Aorta (tissue), 5 donors: ENCODE measurements at regions not wholly inside any gene's neighbourhood (a gene's known extent, or its start where the extent isn't known, plus 50 kb on each side); places are given as distances from the start of the nearest gene placed in this dataset.
"Not testable (repeated sequence)": the region's sequence is repeated elsewhere in the genome, so short reads cannot be mapped to it uniquely, and the experiment has no call there.

Source experiments
- ATAC-seq: fragments of 200-7000 bp; cut with Tn5 transposase; one replicate; pipeline ENCODE4 v1.9.1; 2022; ENCODE audit warnings: moderate library complexity; ENCODE audit not compliant: low FRiP score
- DNase-seq, 2 donors: peaks; one replicate each; pipeline ENCODE4 v3.0.0-alpha.2; 2020
- H3K27ac ChIP-seq, 2 donors: one replicate each; pipeline ENCODE4 v1.5.1; 2013; ENCODE audit warnings: low read length in 2 of 2, mild to moderate bottlenecking in 2 of 2, moderate library complexity in 2 of 2, control low read depth in 1 of 2, inconsistent platforms in 1 of 2, low read depth in 1 of 2
- H3K27me3 ChIP-seq, 2 donors: one replicate each; pipeline ENCODE4 v1.6.1; 2013; ENCODE audit warnings: control low read depth in 1 of 2, low read length in 1 of 2, mild to moderate bottlenecking in 1 of 2, moderate library complexity in 1 of 2; ENCODE audit not compliant: insufficient read depth in 2 of 2, control insufficient read depth in 1 of 2
- H3K36me3 ChIP-seq, 2 donors: one replicate each; pipeline ENCODE4 v1.6.1; 2013; ENCODE audit warnings: control low read depth in 1 of 2, low read length in 1 of 2, mild to moderate bottlenecking in 1 of 2; ENCODE audit not compliant: insufficient read depth in 2 of 2, control insufficient read depth in 1 of 2
- H3K4me1 ChIP-seq, 2 donors: one replicate each; pipeline ENCODE4 v1.6.1; 2013; ENCODE audit warnings: low read length in 2 of 2, control low read depth in 1 of 2, mild to moderate bottlenecking in 1 of 2, moderate library complexity in 1 of 2; ENCODE audit not compliant: insufficient read depth in 2 of 2, control insufficient read depth in 1 of 2
- H3K4me3 ChIP-seq, 2 donors: one replicate each; pipeline ENCODE4 v1.5.1; 2013; ENCODE audit warnings: low read length in 2 of 2, control low read depth in 1 of 2, mild to moderate bottlenecking in 1 of 2
- H3K9me3 ChIP-seq: one replicate; pipeline ENCODE4 v1.6.1; 2013; ENCODE audit warnings: mild to moderate bottlenecking, low read length; ENCODE audit not compliant: control insufficient read depth
- WGBS, 2 donors: extraction: QIAGEN DNeasy Blood & Tissue Kit; methylation state at CpG; one replicate each; pipeline ENCODE4 v1.1.7; 2013; 5-methylcytosine and 5-hydroxymethylcytosine counted together
- intact Hi-C, 2 donors: fragments of 100-400 bp; cut with DNase I; formaldehyde crosslinking; loops; one replicate each; pipeline versions ENCODE4 v1.14.2 to v1.15.0; 2022
- donor health status: healthy with polysubstance abuse.
- donor health status: Bipolar disorder and iron deficiency.
- donor health status: DM: no; HTN: no; CAD: no.
- donor health status: DM: no; HTN: no; CAD: no.
- donor health status: DM: yes; HTN: yes; CAD: no.

- intact Hi-C loops, result no loop called here
- H3K4me3 ChIP-seq, result no peak overlapping the region
- no peak for ATAC-seq
- no peak for DNase-seq
- no peak overlapping the region for H3K27ac ChIP-seq
- 2 to 7% methylated on average over 1 of the region's 1 CpG for WGBS, 2 donors
- no peaks in the 10 kb centered on the region for H3K4me1 ChIP-seq
- no peaks in the 10 kb centered on the region for H3K27me3 ChIP-seq
- H3K36me3 ChIP-seq, result no peaks in the 10 kb centered on the region
- no peaks in the 10 kb centered on the region for H3K9me3 ChIP-seq
Observed at GRCh38 chr6:133136177-133136880, 104.8 kb upstream of the EYA4 start.

DNA sequence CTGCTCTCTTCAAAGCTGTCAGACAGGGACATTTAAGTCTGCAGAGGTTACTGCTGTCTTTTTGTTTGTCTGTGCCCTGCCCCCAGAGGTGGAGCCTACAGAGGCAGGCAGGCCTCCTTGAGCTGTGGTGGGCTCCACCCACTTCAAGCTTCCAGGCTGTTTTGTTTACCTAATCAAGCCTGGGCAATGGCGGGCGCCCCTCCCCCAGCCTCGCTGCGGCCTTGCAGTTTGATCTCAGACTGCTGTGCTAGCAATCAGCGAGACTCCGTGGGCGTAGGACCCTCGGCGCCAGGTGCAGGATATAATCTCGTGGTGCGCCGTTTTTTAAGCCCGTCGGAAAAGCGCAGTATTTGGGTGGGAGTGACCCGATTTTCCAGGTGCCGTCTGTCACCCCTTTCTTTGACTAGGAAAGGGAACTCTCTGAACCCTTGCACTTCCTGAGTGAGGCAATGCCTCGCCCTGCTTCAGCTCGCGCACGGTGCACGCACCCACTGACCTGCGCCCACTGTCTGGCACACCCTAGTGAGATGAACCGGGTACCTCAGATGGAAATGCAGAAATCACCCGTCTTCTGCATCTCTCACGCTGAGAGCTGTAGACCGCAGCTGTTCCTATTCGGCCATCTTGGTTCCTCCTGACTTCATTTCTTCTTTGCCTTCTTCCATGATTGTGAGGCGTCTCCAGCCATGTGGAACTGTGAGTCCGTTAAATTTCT, 93.5 kb upstream of the EYA4 start:
- DNase-seq, H3K36me3 ChIP-seq, H3K27me3 ChIP-seq, ATAC-seq, intact Hi-C loops, H3K4me1 ChIP-seq, H3K4me3 ChIP-seq, H3K9me3 ChIP-seq, H3K27ac ChIP-seq: not testable (repeated sequence)
- WGBS, 2 donors, result 90 to 92% methylated on average over 29 to 30 of the region's 30 CpGs

GRCh38 chr6:133156689-133157088, 84.5 kb upstream of the EYA4 start:
- intact Hi-C loops, result no loop called here
- ATAC-seq, result no peak
- WGBS, 2 donors, result 53 to 70% methylated on average over 1 of the region's 1 CpG

GRCh38 chr6:133157995-133158394, 83.2 kb upstream of the EYA4 start:
- ATAC-seq, result no peak

More at GRCh38 chr6:133156689-133157088, 84.5 kb upstream of the EYA4 start:
- H3K27me3 ChIP-seq, result peaks cover 0 to 1% of the 10 kb centered on the region in 2 donors
- H3K27ac ChIP-seq, result no peak overlapping the region
- H3K4me1 ChIP-seq, result no peaks in the 10 kb centered on the region
- H3K9me3 ChIP-seq, result no peaks in the 10 kb centered on the region
- H3K4me3 ChIP-seq, result no peak overlapping the region
- DNase-seq, result no peak
- no peaks in the 10 kb centered on the region for H3K36me3 ChIP-seq

DNA sequence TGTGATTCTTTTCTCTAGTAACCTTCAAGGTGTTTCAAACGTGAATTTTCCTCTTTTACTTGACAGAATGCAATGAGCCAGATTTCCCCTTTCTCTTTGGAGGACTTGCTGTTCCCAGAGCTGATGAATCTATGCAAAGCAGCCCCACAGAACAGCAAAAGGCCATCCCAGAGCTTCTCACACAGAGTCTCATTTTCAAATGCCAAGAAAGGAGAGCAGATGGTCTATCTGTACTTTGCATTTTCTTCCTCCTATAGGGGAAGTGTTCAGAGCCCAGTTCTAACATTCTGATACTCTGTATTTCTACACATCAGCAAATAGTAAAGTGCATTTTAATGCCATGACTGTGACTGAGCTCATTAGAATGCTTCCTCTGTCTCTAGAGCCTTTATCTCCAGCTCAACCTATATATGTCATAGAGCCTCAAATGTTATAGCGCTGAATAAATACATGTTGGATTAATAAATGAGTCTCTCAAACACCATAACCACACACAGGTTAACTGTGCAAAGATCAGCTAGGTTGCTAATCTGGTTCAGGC, 81.8 kb upstream of the EYA4 start:
- intact Hi-C loops, result no loop called here
- 38 to 46% methylated on average over 2 of the region's 2 CpGs for WGBS, 2 donors

More at GRCh38 chr6:133157995-133158394, 83.2 kb upstream of the EYA4 start:
- Histone ChIP-seq H3K36me3 (no peaks in the 10 kb centered on the region), H3K4me3 (no peak overlapping the region), H3K27ac (no peak overlapping the region), H3K27me3 (peaks cover 0 to 1% of the 10 kb centered on the region in 2 donors), H3K4me1 (no peaks in the 10 kb centered on the region), H3K9me3 (no peaks in the 10 kb centered on the region)
- no peak for DNase-seq
- intact Hi-C loops, result no loop called here
- WGBS, 2 donors, result 42 to 53% methylated on average over 2 of the region's 2 CpGs

GRCh38 chr6:133160536-133160935, 80.6 kb upstream of the EYA4 start:
- H3K36me3 ChIP-seq, result no peaks in the 10 kb centered on the region
- no peak overlapping the region for H3K4me3 ChIP-seq
- 59 to 66% methylated on average over 2 of the region's 2 CpGs for WGBS, 2 donors
- H3K27ac ChIP-seq, result no peak overlapping the region
- H3K9me3 ChIP-seq, result no peaks in the 10 kb centered on the region
- intact Hi-C loops, result no loop called here
- DNase-seq (no peak), ATAC-seq (no peak)
- no peaks in the 10 kb centered on the region for H3K4me1 ChIP-seq
- H3K27me3 ChIP-seq, result peaks cover 0 to 1% of the 10 kb centered on the region in 2 donors

More for the DNA sequence above, 81.8 kb upstream of the EYA4 start:
- Histone ChIP-seq H3K27ac (no peak overlapping the region), H3K4me3 (no peak overlapping the region), H3K27me3 (peaks cover 0 to 1% of the 10 kb centered on the region in 2 donors), H3K4me1 (no peaks in the 10 kb centered on the region), H3K9me3 (no peaks in the 10 kb centered on the region), H3K36me3 (no peaks in the 10 kb centered on the region)
- ATAC-seq (no peak), DNase-seq (no peak)

- no peaks in the 10 kb centered on the region for H3K9me3 ChIP-seq
- no peak overlapping the region for H3K4me3 ChIP-seq
- H3K27ac ChIP-seq, result no peak overlapping the region
- no peaks in the 10 kb centered on the region for H3K4me1 ChIP-seq
- peaks cover 0 to 1% of the 10 kb centered on the region in 2 donors for H3K27me3 ChIP-seq
- ATAC-seq (no peak), DNase-seq (no peak)
- intact Hi-C loops, result no loop called here
- H3K36me3 ChIP-seq, result no peaks in the 10 kb centered on the region
Observed at GRCh38 chr6:133165235-133165634, 75.9 kb upstream of the EYA4 start.

GRCh38 chr6:133166766-133167165, 74.4 kb upstream of the EYA4 start:
- no peaks in the 10 kb centered on the region for H3K36me3 ChIP-seq
- no peak overlapping the region for H3K27ac ChIP-seq
- H3K9me3 ChIP-seq, result no peaks in the 10 kb centered on the region
- H3K4me1 ChIP-seq, result no peaks in the 10 kb centered on the region
- ATAC-seq, result no peak
- WGBS, 2 donors, result 69 to 83% methylated on average over 4 of the region's 4 CpGs
- intact Hi-C loops, result no loop called here
- H3K27me3 ChIP-seq, result no peaks in the 10 kb centered on the region
- no peak for DNase-seq
- H3K4me3 ChIP-seq, result no peak overlapping the region

- Histone ChIP-seq H3K9me3 (no peaks in the 10 kb centered on the region), H3K4me1 (no peaks in the 10 kb centered on the region), H3K27me3 (no peaks in the 10 kb centered on the region), H3K27ac (no peak overlapping the region), H3K4me3 (no peak overlapping the region), H3K36me3 (no peaks in the 10 kb centered on the region)
- intact Hi-C loops, result no loop called here
- DNase-seq (no peak), ATAC-seq (no peak)
- 87 to 94% methylated on average over 1 of the region's 1 CpG for WGBS, 2 donors
Observed at GRCh38 chr6:133169901-133170300, 71.3 kb upstream of the EYA4 start.
